ENCODE measurements at regions not wholly inside any gene's neighbourhood (a gene's known extent, or its start where the extent isn't known, plus 50 kb on each side); places are given as distances from the start of the nearest gene placed in this dataset.

DNA sequence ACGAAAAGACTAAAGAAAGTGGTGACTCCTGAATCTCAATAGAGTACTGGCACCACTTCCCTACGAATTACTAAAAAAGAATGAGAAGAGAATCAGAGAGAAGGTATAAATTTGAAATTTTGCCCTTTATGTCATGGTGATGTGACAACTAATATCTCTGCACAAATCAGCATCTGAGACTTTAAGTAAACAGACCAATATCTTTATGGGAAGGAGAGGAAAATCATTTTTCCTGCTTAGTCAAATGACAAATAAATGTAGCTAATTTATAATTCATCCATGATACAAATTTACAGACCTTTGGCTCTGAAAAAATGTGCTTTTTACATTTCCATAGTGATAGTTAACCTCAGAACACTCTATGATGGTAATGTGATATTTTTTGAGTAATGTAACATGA is 424.8 kb upstream of the EPHA5 start:
- TF ChIP-seq, protein P1, sequence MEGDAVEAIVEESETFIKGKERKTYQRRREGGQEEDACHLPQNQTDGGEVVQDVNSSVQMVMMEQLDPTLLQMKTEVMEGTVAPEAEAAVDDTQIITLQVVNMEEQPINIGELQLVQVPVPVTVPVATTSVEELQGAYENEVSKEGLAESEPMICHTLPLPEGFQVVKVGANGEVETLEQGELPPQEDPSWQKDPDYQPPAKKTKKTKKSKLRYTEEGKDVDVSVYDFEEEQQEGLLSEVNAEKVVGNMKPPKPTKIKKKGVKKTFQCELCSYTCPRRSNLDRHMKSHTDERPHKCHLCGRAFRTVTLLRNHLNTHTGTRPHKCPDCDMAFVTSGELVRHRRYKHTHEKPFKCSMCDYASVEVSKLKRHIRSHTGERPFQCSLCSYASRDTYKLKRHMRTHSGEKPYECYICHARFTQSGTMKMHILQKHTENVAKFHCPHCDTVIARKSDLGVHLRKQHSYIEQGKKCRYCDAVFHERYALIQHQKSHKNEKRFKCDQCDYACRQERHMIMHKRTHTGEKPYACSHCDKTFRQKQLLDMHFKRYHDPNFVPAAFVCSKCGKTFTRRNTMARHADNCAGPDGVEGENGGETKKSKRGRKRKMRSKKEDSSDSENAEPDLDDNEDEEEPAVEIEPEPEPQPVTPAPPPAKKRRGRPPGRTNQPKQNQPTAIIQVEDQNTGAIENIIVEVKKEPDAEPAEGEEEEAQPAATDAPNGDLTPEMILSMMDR (IDR thresholded peaks at IDR 0.05 in 8 of 11, conservative IDR thresholded peaks at IDR 0.05 in 3 of 11) = no peak
- no peak for TF ChIP-seq POLR2A (IDR thresholded peaks at IDR 0.05)
- no peak for TF ChIP-seq POLR2AphosphoS5 (IDR thresholded peaks at IDR 0.05)
